ENCODE measurements at regions not wholly inside any gene's neighbourhood (a gene's known extent, or its start where the extent isn't known, plus 50 kb on each side); places are given as distances from the start of the nearest gene placed in this dataset.
A peak's percentile ranks its signal among the peaks of the same experiment; 100 is the strongest.
"Not testable (repeated sequence)": the region's sequence is repeated elsewhere in the genome, so short reads cannot be mapped to it uniquely, and the experiment has no call there.

DNA sequence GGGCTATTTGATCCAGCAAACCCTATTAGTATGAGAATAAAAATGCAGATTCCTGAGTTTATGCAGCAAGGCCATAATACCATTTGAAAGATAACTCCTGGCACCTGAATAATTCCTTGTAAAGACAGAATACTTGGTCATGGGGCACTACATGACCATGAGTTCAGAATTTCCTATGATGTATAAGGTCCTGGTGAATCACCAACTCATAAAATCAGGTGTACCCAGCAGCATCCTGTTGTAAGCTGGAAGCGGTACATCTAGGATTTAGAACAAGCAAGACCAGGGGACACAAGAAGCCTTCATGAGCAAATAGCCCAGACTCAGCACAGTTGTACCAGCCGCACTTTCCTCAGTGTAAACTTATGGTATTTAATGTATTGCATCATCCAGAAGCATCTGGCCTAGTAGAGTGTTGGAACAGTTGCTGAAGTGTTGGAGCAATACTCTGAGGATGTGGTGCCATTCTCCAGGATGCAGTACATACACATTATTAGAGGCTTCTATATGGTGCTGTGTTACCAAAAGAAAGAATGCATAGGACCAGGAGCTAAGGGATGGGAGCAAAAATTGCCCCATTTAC, 233.4 kb downstream of the SQOR start:
- DNase-seq: no peak

DNA sequence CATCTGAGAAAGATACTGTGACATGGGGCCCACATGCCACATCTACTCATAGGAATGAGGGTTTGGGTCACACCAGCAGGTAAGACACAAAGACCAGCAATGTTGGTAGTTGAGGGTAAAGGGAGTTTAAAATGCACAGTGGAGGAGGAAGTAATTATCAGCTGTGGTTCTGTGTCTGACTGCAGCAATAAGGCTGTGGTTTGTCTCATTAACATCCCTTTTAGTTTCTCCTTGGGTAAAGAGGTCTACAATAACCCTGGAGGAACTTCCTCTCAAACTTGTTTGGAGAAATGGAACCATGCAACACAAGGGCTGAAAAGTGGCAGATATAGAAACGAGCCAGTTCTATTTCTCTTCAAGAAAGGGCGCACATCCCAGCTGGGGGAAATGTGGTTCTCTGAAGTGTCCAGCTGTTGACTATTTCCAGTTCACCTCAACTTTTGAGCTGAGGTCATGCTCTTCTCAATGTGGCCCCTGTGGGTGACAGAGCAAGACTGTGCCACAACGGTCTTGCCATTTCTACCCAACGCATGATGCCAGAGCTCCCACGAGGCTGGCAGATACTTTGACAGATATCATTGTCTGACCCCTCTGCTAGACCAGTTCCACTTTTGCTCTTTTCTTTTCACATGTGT, 234.3 kb downstream of the SQOR start:
- DNase-seq: no peak

DNA sequence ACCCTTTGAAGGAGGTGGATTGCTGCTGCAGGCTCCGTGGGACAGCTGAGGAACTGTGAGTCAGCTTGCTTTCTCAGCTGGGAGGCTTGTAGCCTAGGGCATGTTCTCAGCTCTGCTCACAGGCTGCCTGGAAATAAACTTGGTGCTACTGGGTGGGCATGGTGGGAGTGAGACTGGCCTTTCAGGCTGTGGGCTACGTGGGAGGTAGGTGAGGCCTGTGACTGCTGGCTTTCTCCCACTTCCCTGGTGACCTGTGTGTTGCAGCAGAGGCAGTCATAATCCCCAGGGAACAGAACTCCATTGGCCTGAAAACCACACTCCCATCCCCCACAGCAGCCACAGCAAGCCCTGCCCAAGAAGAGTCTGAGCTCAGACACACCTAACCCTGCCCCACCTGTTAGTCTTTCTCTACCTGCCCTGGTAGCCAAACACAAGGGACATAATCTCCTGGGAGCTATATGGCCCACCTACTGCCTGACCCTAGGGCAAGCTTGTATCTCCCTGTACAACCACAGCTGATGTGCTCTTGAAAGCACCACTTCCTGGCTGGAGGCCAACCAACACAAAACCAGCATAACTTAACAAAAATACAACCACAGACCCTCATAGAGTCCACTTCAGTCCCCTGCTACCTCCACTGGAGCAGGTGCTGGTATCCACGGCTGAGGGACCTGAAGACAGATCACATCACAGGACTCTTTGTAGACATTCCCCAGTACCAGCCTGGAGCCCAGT, 236.5 kb downstream of the SQOR start:
- no peak for DNase-seq

DNA sequence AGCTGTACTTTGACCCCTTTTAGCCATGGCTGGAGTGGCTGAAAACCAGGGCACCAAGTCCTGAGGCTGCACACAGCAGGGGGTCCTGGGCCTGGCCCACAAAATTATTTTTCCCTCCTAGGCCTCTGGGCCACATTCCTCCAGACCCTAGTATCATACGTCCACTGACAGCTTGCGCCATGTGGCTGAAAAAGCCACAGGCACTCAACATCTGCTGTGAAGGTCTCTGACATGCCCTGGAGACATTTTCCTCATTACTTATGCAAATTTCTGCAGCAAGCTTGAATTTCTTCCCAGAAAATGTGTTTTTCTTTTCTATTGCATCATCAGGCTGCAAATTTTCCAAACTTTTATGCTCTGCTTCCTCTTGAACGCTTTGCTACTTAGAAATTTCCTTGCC, 239.0 kb downstream of the SQOR start:
- no peak for DNase-seq

DNA sequence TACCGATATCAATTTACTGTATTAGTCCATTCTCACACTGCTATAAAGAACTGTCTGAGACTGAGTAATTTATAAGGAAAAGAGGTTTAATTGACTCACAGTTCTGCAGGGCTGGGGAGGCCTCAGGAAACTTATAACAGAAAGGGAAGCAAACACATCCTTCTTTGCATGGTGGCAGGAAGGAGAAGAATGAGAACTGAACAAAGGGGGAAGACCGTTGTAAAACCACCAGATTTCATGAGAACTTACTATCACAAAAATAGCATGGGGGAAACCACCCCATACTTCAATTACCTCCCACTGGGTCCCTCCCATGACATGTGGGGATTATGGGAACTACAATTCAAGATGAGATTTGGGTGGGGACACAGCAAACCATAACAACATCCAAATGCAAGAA, 239.7 kb downstream of the SQOR start:
- DNase-seq: not testable (repeated sequence)

DNA sequence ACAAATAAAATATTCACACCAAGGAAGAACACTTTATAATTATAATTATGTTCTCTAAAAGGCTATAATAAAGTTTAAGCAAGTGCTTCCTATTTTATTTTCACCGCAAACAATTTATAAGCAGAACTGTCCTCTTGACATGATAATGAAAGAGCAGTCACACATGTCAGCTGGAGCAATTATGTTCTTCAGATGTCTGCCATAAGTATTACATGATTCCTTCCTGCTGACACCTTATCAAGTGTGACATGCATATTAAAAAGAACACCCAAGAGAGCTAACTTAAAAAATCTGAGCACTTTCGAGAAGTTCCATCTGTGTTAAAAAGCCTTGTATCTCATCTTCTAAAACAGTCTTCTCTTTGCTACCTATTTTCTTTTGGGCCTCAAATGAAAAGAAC, 249.5 kb downstream of the SQOR start:
- no peak for DNase-seq

DNA sequence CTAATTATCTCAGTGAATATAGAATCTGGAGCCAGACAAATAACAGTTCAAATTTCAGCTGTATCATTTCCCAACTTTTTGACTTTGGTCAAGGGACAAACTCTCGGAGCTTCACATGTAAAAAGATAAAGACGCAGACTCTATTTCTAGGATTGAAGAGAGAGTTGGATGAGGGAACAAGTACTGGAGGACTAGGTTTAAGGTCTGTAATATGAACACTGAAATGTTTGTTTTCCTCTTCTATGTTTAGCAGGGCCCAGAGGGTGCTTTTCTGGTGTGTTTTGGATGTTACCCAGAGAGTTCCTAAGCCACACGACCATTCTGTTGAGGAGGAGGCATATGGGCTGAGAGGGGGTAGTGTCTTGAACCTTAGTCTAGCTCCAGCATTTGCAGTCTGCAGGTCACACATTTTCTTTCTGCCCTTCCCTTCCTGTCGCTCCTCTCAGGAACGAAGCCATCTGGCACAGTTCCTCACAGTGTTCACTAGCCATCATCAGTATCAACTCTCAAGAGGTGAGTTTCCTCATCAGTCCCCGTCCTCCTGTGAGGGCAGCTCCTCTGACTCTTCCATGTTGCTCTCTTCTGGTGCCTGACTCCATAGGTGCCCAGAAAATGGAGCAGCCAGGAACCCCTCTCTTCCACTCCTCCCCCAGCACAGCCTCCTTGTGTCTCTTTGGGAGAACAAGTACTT, 250.1 kb downstream of the SQOR start:
- no peak for DNase-seq

DNA sequence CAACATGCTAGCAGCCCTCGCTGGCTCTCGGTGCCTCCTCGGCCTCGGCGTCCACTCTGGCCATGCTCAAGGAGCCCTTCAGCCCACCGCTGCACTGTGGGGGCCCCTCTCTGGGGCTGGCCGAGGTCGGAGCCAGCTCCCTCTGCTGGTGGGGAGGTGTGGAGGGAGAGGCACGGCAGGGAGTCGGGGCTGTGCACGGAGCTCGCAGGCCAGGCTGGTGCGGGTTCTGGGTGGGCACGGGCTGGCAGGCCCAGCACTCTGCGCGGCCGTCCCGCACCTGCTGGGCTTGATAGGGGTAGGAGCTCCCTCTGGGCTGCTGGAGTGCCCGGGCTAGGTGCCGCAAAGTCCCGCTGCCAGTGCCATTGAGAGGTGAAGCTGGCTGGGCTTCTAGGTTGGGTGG, 251.0 kb downstream of the SQOR start:
- DNase-seq: no peak

DNA sequence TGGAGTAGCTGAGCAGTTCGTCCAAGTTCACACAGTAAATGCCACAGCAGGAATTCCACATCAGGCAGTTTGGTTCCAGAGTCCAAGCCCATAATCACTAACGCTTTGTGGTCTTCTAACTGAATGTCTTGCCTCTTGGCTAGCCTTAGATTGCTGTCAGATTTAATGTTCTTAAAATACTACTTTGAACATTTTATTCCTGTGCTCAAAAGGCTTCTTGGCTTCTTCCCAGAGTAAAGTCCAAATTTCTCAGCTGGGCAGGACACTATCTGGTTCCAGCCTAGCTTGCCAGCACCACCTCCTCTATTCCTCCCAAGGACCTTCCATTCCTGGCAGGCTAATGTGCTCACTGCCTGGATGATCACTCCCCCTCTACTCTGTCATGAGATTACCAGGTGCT, 256.9 kb downstream of the SQOR start:
- peak in 1 of 2 donors; percentile 8 for DNase-seq

DNA sequence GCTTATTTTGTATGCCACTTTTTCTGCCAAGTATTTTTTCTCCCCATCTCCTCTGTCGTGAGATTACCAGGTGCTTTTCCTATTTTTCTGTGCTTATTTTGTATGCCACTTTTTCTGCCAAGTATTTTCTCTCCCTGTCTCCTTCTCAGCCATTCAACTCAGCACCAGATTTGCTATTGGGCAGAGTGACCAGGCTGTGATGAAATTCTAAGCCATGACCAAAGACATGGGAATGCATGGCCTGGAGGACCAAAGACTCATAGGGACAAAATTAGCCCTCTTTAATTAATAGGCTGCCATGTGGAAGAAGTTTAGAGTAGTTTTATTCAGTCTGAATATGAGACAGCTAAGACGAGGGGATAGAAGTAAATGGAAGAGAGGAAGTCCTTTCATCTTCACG, 257.4 kb downstream of the SQOR start:
- no peak for DNase-seq

DNA sequence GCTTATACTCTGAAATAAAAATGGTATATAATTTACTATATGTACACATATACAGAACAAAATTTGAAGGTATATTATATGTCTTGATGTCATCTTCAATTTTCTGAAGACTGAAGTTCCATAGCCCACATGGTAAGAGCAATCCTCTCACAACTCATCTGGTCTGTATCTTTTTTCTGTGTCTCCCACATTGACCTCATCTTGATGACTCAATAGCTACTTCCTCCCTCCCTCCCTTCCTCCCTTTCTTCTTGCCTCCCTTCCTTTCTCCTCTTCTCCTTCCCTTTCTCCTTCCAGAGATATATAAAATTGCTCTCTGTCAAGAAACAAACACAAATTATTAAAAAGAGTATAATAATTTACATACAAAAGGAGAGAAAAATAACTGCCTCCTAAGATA, 268.5 kb downstream of the SQOR start:
- DNase-seq: no peak

DNA sequence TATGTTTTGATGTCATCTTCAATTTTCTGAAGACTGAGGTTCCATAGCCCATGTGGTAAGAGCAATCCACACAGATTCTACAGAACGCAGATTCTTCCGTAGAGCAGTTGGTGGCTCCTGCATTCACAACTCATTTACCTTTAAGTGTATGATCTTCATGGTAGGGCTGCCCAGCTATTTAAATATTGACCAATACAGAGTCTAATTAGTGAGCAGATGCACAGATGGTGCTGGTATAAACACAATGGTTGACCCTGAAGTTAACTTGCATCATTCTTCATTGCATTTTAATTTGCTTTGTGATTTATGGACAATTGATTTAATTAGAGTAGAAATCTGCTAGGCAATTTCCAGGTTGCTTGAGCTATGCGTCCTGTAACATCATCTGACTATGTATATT, 269.2 kb downstream of the SQOR start:
- no peak for DNase-seq

DNA sequence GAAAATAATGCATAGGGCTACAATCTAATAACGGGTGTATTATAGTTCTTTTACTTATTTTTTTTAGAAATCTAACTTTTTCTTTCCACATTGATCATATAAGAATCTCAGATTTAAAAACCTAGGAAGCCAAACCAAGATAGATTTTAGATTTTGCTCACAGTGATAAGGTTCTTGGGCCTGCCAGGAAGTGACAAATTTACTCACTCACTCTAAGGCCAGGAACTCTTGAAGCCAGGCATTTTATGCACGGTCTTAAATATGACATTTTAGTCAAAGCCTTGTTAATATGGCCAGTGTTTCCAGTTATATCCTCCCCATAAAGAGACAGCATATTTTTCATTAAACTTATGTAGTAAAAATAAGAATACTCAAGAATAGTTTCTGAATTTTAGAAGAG, 271.4 kb downstream of the SQOR start:
- DNase-seq: no peak

DNA sequence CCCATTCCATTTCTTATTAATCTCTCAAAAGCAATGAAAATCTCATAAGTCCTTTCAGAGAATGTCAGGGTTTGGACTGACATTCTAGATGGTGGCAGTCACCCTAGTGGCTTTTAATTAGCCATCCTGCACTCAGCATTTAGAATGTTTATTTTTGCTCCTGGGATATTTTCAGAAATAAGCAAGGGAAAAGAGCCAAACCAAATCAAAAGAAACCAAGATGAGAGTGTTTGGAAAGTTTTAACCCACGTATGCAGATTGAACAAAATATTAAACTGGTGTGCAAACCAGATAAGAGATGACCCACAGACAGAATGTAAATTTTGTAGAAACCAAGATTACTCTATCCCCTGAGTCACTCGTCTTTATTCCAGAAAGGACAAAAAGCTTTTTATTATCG, 275.8 kb downstream of the SQOR start:
- no peak for DNase-seq

DNA sequence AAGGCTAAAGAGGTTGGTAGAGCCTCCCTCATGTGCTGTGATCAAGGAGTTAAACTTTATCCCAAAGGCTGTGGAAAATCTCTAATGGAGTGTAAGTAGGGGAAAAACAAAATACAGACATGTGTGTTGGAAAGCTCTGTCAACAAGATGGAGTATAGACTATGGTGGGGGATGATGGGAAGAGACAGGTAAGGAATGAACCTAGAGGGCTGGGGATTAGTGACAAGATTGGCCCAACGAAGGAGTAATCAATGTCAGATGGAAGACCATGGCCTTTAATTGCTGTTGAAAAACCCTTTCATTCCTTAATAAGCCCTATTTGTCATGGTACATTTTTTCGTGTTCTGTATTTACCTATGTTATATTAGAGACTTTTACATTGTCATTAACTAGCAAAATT, 278.6 kb downstream of the SQOR start:
- no peak for DNase-seq

DNA sequence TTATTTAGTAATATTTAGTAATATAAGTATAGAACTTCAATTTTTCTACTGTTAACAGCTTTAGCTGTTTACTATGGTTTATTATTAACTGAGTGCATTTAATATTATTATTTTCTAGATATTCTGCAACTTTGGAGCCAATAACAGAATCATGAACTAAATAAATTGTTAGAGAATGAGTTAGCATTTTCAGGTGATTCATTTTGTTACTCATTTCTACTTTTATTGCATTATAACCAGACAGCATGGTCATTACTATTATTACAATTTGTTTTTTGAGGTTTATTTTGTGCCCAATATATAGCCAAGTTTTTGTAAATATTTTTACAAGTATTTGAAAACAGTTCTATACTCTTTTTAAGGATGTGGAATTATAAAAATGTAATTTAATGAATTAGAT, 279.6 kb downstream of the SQOR start:
- no peak for DNase-seq

DNA sequence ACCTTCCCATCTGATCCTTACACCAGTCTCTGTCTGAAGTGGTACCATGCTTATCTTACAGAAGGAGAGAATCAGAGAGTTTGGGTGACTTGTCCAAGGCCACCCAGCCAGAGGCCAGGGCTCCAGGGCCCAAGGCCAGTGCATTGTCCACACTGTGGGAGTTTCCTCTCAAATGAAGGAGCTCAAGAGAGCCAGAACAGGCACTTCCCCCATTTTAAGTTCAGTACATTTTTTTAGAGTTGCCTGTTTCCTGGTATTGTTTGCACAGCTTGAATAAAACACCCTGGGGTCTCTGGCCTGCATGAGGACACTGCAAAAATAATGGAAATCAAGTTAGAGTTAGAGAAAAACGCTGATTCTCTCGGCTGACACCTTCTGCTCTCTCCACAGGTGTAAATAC, 284.0 kb downstream of the SQOR start:
- no peak for DNase-seq

DNA sequence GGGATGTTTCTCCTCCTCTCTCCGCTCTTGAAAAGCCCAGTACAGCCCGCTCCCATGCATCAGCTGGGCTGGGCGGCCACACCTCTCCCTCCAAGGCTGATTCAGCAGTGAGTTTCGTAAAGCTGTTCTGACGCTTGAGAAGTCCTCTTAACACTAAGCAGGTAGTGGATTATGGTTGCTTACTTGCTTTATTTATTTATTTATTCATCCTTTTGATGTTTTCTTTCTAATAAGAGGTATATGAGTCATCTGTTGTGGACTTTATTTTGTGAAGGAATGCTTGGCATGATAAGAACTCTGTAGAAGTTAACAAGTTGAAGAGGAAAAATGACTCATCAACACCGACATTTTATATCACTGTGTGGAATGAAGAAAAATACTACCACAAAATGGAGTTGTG, 285.0 kb downstream of the SQOR start:
- no peak for DNase-seq

DNA sequence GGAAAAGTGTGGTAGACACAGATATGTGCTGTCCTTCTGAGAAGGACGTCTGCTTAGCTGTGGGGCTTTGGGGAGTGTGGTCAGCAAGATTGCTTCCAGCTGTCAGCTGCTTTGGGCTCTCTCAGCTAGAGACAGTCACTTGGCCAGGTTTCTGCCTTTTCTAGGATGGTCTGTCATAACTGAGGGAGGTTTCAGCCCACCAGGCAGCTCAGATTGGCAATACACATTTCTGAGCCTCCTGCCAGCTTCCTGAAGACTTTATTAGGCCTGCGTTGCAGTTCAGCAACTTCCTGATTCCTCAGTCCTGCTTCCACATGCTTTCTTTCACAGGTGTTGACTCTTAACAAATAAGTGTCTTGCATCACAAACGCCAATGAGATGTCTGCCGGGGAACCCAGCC, 286.5 kb downstream of the SQOR start:
- peak; percentile 3 to 6 for DNase-seq

DNA sequence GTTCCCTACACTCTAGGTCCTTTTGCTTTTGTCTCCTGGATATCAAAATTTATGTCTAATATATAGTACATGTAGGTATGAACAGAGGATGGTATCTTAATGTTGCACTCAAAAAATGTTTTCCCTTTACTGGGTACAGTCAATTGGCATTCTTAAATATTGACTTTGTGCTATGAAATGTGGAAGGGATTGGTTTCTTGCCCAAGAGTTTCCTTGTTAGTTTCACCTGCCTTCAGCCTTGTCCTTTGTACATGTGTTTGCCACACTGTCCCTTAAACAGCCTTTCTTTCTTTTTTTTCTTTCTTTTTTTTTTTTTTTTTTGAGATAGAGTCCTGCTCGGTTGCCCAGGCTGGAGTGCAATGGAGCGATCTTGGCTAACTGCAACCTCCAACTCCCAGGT, 287.1 kb downstream of the SQOR start:
- peak; percentile 1 to 2 for DNase-seq

DNA sequence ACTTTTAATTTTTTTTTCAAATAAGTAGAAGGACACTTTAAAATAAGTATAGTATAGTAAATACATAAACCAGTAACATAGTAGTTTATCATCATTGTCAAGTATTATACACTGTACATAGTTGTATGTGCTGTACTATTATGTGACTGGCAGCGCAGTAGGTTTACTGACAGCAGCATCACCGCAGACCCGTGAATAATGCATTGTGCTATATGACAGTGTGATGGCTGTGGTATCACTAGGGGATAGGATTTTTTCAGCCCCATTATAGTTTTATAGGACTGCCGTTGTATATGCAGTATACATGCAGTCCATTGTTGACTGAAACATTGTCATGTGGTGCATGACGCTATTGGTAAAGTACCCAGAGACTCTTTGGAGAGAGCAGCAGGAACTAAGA, 306.5 kb downstream of the SQOR start:
- no peak for DNase-seq

DNA sequence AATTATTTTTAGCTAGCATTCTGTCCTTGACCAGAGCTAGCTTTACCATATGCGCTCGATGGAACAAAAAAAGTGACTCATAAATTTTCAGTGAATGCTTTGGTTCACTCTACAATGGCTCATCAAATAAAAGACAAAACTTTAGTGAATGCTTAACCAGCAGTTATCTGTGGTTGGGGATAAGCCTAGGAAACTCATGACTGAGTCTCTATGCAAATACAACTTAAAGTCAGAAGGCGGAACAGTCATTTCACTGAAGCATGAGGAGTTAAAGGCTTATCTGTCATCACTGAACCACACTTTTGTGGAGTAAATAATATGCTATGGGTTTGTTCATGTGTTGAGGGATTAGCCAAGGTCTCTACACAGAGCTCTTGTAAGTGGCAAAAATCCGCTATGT, 308.4 kb downstream of the SQOR start:
- DNase-seq: no peak

DNA sequence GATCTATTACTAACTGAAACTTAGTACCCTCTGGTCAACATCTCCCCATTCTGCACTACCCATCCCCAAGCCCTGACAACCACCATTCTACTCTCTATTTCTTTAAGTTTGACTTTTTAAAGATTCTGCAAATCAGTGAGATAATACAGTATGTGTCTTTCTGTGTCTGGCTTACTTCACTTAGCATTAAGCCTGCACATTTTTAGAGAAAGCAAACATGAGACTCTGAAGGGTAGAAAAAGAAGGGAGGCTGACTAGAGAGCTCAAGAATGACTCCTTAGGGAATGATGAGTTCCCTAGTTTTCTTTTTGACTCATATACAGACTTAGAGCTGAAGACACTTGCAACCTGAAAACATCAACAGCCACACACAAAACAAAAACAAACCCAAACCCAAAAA, 311.3 kb downstream of the SQOR start:
- no peak for DNase-seq

Measured in right lung (tissue), 2 donors.